ENCODE measurements at regions not wholly inside any gene's neighbourhood (a gene's known extent, or its start where the extent isn't known, plus 50 kb on each side); places are given as distances from the start of the nearest gene placed in this dataset.

GRCh38 chr9:29021632-29022031 is 1448.4 kb upstream of the C9orf72 start:
- Histone ChIP-seq H2BK120ac (ENCODE audit: low read depth, low read length) (no peak overlapping the region), H3K4me3 (ENCODE audit: insufficient read depth, low read depth, low read length) (no peak overlapping the region), H3K27me3 (ENCODE audit: control insufficient read depth, insufficient read depth, low read length) (no peaks in the 10 kb centered on the region), H3K18ac (ENCODE audit: low read depth, low read length) (no peak overlapping the region), H2AK9ac (replicated peaks; ENCODE audit: low read depth, low read length, poor library complexity) (no peak overlapping the region), H3K9me3 (ENCODE audit: control insufficient read depth, insufficient read depth, low read length) (no peaks in the 10 kb centered on the region), H3K36me3 (ENCODE audit: control insufficient read depth, insufficient read depth, low read length) (no peaks in the 10 kb centered on the region), H3K56ac (ENCODE audit: extremely low read depth, insufficient read depth, low read length) (no peak overlapping the region), H3K27ac (ENCODE audit: insufficient read depth, low read length) (no peak overlapping the region), H3K14ac (replicated peaks; ENCODE audit: low read depth, low read length) (no peak overlapping the region), H2AK5ac (ENCODE audit: low read depth, low read length) (no peak overlapping the region), H3K9me1 (ENCODE audit: insufficient read depth, low read length) (no peaks in the 10 kb centered on the region), H4K8ac (ENCODE audit: low read depth in 2 of 2, low read length in 2 of 2) (no peak overlapping the region), H3K9ac (ENCODE audit: low read depth, low read length) (no peak overlapping the region), H3K4ac (ENCODE audit: low read depth, low read length) (no peak overlapping the region), H2BK5ac (ENCODE audit: low read depth, low read length, poor library complexity, severe bottlenecking) (no peak overlapping the region), H3K4me1 (ENCODE audit: control insufficient read depth, insufficient read depth, low read length) (no peaks in the 10 kb centered on the region), H2BK20ac (ENCODE audit: low read depth, low read length) (no peak overlapping the region), H4K20me1 (ENCODE audit: insufficient read depth, low read length) (no peaks in the 10 kb centered on the region), H3K4me2 (ENCODE audit: low read depth, low read length) (no peak overlapping the region), H4K5ac (ENCODE audit: low read depth, low read length) (no peak overlapping the region), H3K23ac (ENCODE audit: low read depth, low read length) (no peak overlapping the region), H3K79me1 (ENCODE audit: low read depth in 1 of 2, low read length in 2 of 2) (no peaks in the 10 kb centered on the region), H2BK15ac (ENCODE audit: low read depth, low read length) (no peak overlapping the region), H2AFZ (replicated peaks; ENCODE audit: low read length, poor library complexity) (no peak overlapping the region), H4K91ac (ENCODE audit: insufficient read depth, low read depth, low read length) (no peak overlapping the region)
- TF ChIP-seq USF2 (IDR thresholded peaks at IDR 0.05; ENCODE audit: low read depth, low read length) (no peak), MAFK (IDR thresholded peaks at IDR 0.05; ENCODE audit: low read depth, low read length) (no peak), RCOR1 (IDR thresholded peaks at IDR 0.05; ENCODE audit: insufficient replicate concordance, low read length) (no peak), CEBPB (IDR thresholded peaks at IDR 0.05; ENCODE audit: low read depth, low read length) (no peak), CTCF (conservative IDR thresholded peaks at IDR 0.05; ENCODE audit: low read depth, low read length) (no peak), NFE2L2 (IDR thresholded peaks at IDR 0.05; ENCODE audit: low read depth, low read length) (no peak), RFX5 (IDR thresholded peaks at IDR 0.05; ENCODE audit: low read depth, low read length) (no peak), ELK1 (IDR thresholded peaks at IDR 0.05; ENCODE audit: borderline replicate concordance, low read depth, low read length) (no peak), CHD1 (IDR thresholded peaks at IDR 0.05; ENCODE audit: low read depth, low read length) (no peak), MXI1 (IDR thresholded peaks at IDR 0.05; ENCODE audit: borderline replicate concordance, low read depth, low read length) (no peak), POLR2A (IDR thresholded peaks at IDR 0.05; ENCODE audit: low read depth, low read length) (no peak), MAZ (IDR thresholded peaks at IDR 0.05; ENCODE audit: borderline replicate concordance, low read depth, low read length) (no peak), BHLHE40 (IDR thresholded peaks at IDR 0.05; ENCODE audit: low read depth, low read length) (no peak), SMC3 (IDR thresholded peaks at IDR 0.05; ENCODE audit: low read depth, low read length) (no peak), RAD21 (IDR thresholded peaks at IDR 0.05; ENCODE audit: low read length) (no peak), FOS (IDR thresholded peaks at IDR 0.05; ENCODE audit: low read depth, low read length) (no peak)
- ChIA-PET POLR2A (ENCODE audit: unreplicated experiment) (no interaction called here), CTCF (no interaction called here)
- dilution Hi-C loops (cut with HindIII; ENCODE audit: low sequenced_read_pairs, unreplicated experiment) = no loop called here
- DNase-seq (no peak), ATAC-seq (ENCODE audit: low read depth) (no peak)
- no TSS peak for BruUV-seq (replicated peaks)
- in situ Hi-C loops (cut with MboI; ENCODE audit: low sequenced_read_pairs) = no loop called here
- intact Hi-C loops (cut with micrococcal nuclease) = no loop called here
